ENCODE measurements at regions not wholly inside any gene's neighbourhood (a gene's known extent, or its start where the extent isn't known, plus 50 kb on each side); places are given as distances from the start of the nearest gene placed in this dataset.

- H3K9me3 ChIP-seq (ENCODE audit: control insufficient read depth, low read length): no peaks in the 10 kb centered on the region
- no peak overlapping the region for H3K4me3 ChIP-seq (ENCODE audit: low read length)
- H3K4me1 ChIP-seq (ENCODE audit: control insufficient read depth, insufficient read depth, low read length): peaks cover 38% of the 10 kb centered on the region
- no peaks in the 10 kb centered on the region for H3K36me3 ChIP-seq (ENCODE audit: control insufficient read depth, insufficient read depth, low read length, severe bottlenecking)
- peak overlapping the region; percentile 21 for H3K9ac ChIP-seq (ENCODE audit: low read length)
- H3K27me3 ChIP-seq (replicated peaks; ENCODE audit: control insufficient read depth, insufficient read depth, low read length): no peaks in the 10 kb centered on the region
- DNase-seq (ENCODE audit: low read depth): peak; percentile 45
These were observed 118.1 kb upstream of the FRY start for GRCh38 chr13:31913459-31913858.

- H3K9ac ChIP-seq (ENCODE audit: low read length): no peak overlapping the region
- no peak overlapping the region for H3K4me3 ChIP-seq (ENCODE audit: low read length)
- no peaks in the 10 kb centered on the region for H3K9me3 ChIP-seq (ENCODE audit: control insufficient read depth, low read length)
- H3K36me3 ChIP-seq (ENCODE audit: control insufficient read depth, insufficient read depth, low read length, severe bottlenecking): no peaks in the 10 kb centered on the region
- H3K27me3 ChIP-seq (replicated peaks; ENCODE audit: control insufficient read depth, insufficient read depth, low read length): no peaks in the 10 kb centered on the region
- DNase-seq (ENCODE audit: low read depth): no peak
- H3K4me1 ChIP-seq (ENCODE audit: control insufficient read depth, insufficient read depth, low read length): peaks cover 24% of the 10 kb centered on the region
These were observed 116.7 kb upstream of the FRY start for GRCh38 chr13:31914843-31915242.

- Histone ChIP-seq H3K9me3 (ENCODE audit: control insufficient read depth, low read length) (no peaks in the 10 kb centered on the region), H3K9ac (ENCODE audit: low read length) (no peak overlapping the region), H3K36me3 (ENCODE audit: control insufficient read depth, insufficient read depth, low read length, severe bottlenecking) (no peaks in the 10 kb centered on the region), H3K27me3 (replicated peaks; ENCODE audit: control insufficient read depth, insufficient read depth, low read length) (no peaks in the 10 kb centered on the region), H3K4me3 (ENCODE audit: low read length) (no peak overlapping the region), H3K4me1 (ENCODE audit: control insufficient read depth, insufficient read depth, low read length) (peaks cover 4% of the 10 kb centered on the region)
- no peak for DNase-seq (ENCODE audit: low read depth)
These were observed 112.9 kb upstream of the FRY start for GRCh38 chr13:31918707-31919106.

- DNase-seq (ENCODE audit: low read depth): no peak
- no peaks in the 10 kb centered on the region for H3K27me3 ChIP-seq (replicated peaks; ENCODE audit: control insufficient read depth, insufficient read depth, low read length)
- H3K9me3 ChIP-seq (ENCODE audit: control insufficient read depth, low read length): no peaks in the 10 kb centered on the region
- no peak overlapping the region for H3K9ac ChIP-seq (ENCODE audit: low read length)
- H3K4me3 ChIP-seq (ENCODE audit: low read length): no peak overlapping the region
- peaks cover 4% of the 10 kb centered on the region for H3K4me1 ChIP-seq (ENCODE audit: control insufficient read depth, insufficient read depth, low read length)
- H3K36me3 ChIP-seq (ENCODE audit: control insufficient read depth, insufficient read depth, low read length, severe bottlenecking): no peaks in the 10 kb centered on the region
These were observed 112.3 kb upstream of the FRY start for GRCh38 chr13:31919241-31919640.

- H3K27me3 ChIP-seq (replicated peaks; ENCODE audit: control insufficient read depth, insufficient read depth, low read length): no peaks in the 10 kb centered on the region
- peaks cover 8% of the 10 kb centered on the region for H3K4me1 ChIP-seq (ENCODE audit: control insufficient read depth, insufficient read depth, low read length)
- no peak for DNase-seq (ENCODE audit: low read depth)
- no peak overlapping the region for H3K9ac ChIP-seq (ENCODE audit: low read length)
- H3K36me3 ChIP-seq (ENCODE audit: control insufficient read depth, insufficient read depth, low read length, severe bottlenecking): no peaks in the 10 kb centered on the region
- no peaks in the 10 kb centered on the region for H3K9me3 ChIP-seq (ENCODE audit: control insufficient read depth, low read length)
- H3K4me3 ChIP-seq (ENCODE audit: low read length): no peak overlapping the region
These were observed 111.4 kb upstream of the FRY start for GRCh38 chr13:31919971-31920726.

GRCh38 chr13:31920727-31921100, 110.9 kb upstream of the FRY start:
- H3K9ac ChIP-seq (ENCODE audit: low read length): no peak overlapping the region
- DNase-seq (ENCODE audit: low read depth): no peak
- no peak overlapping the region for H3K4me3 ChIP-seq (ENCODE audit: low read length)
- no peaks in the 10 kb centered on the region for H3K36me3 ChIP-seq (ENCODE audit: control insufficient read depth, insufficient read depth, low read length, severe bottlenecking)
- peaks cover 13% of the 10 kb centered on the region for H3K4me1 ChIP-seq (ENCODE audit: control insufficient read depth, insufficient read depth, low read length)
- no peaks in the 10 kb centered on the region for H3K27me3 ChIP-seq (replicated peaks; ENCODE audit: control insufficient read depth, insufficient read depth, low read length)
- no peaks in the 10 kb centered on the region for H3K9me3 ChIP-seq (ENCODE audit: control insufficient read depth, low read length)

- Histone ChIP-seq H3K27me3 (replicated peaks; ENCODE audit: control insufficient read depth, insufficient read depth, low read length) (no peaks in the 10 kb centered on the region), H3K9ac (ENCODE audit: low read length) (no peak overlapping the region), H3K9me3 (ENCODE audit: control insufficient read depth, low read length) (no peaks in the 10 kb centered on the region), H3K36me3 (ENCODE audit: control insufficient read depth, insufficient read depth, low read length, severe bottlenecking) (no peaks in the 10 kb centered on the region), H3K4me3 (ENCODE audit: low read length) (no peak overlapping the region), H3K4me1 (ENCODE audit: control insufficient read depth, insufficient read depth, low read length) (peaks cover 18% of the 10 kb centered on the region)
- no peak for DNase-seq (ENCODE audit: low read depth)
These were observed 108.8 kb upstream of the FRY start for GRCh38 chr13:31922724-31923123.

- Histone ChIP-seq H3K4me3 (ENCODE audit: low read length) (no peak overlapping the region), H3K4me1 (ENCODE audit: control insufficient read depth, insufficient read depth, low read length) (peaks cover 18% of the 10 kb centered on the region), H3K9me3 (ENCODE audit: control insufficient read depth, low read length) (no peaks in the 10 kb centered on the region), H3K36me3 (ENCODE audit: control insufficient read depth, insufficient read depth, low read length, severe bottlenecking) (no peaks in the 10 kb centered on the region), H3K27me3 (replicated peaks; ENCODE audit: control insufficient read depth, insufficient read depth, low read length) (no peaks in the 10 kb centered on the region), H3K9ac (ENCODE audit: low read length) (no peak overlapping the region)
- DNase-seq (ENCODE audit: low read depth): no peak
These were observed 108.3 kb upstream of the FRY start for GRCh38 chr13:31923134-31923763.

- Histone ChIP-seq H3K4me3 (ENCODE audit: low read length) (no peak overlapping the region), H3K9me3 (ENCODE audit: control insufficient read depth, low read length) (no peaks in the 10 kb centered on the region), H3K36me3 (ENCODE audit: control insufficient read depth, insufficient read depth, low read length, severe bottlenecking) (no peaks in the 10 kb centered on the region), H3K27me3 (replicated peaks; ENCODE audit: control insufficient read depth, insufficient read depth, low read length) (no peaks in the 10 kb centered on the region), H3K9ac (ENCODE audit: low read length) (no peak overlapping the region), H3K4me1 (ENCODE audit: control insufficient read depth, insufficient read depth, low read length) (peaks cover 30% of the 10 kb centered on the region)
- DNase-seq (ENCODE audit: low read depth): no peak
These were observed 106.5 kb upstream of the FRY start for GRCh38 chr13:31925079-31925478.

- Histone ChIP-seq H3K9me3 (ENCODE audit: control insufficient read depth, low read length) (no peaks in the 10 kb centered on the region), H3K27me3 (replicated peaks; ENCODE audit: control insufficient read depth, insufficient read depth, low read length) (no peaks in the 10 kb centered on the region), H3K36me3 (ENCODE audit: control insufficient read depth, insufficient read depth, low read length, severe bottlenecking) (no peaks in the 10 kb centered on the region), H3K9ac (ENCODE audit: low read length) (no peak overlapping the region), H3K4me1 (ENCODE audit: control insufficient read depth, insufficient read depth, low read length) (peaks cover 27% of the 10 kb centered on the region), H3K4me3 (ENCODE audit: low read length) (no peak overlapping the region)
- DNase-seq (ENCODE audit: low read depth): no peak
These were observed 104.3 kb upstream of the FRY start for GRCh38 chr13:31927219-31927653.

- H3K27me3 ChIP-seq (replicated peaks; ENCODE audit: control insufficient read depth, insufficient read depth, low read length): no peaks in the 10 kb centered on the region
- H3K4me1 ChIP-seq (ENCODE audit: control insufficient read depth, insufficient read depth, low read length): peaks cover 27% of the 10 kb centered on the region
- no peaks in the 10 kb centered on the region for H3K9me3 ChIP-seq (ENCODE audit: control insufficient read depth, low read length)
- no peak overlapping the region for H3K9ac ChIP-seq (ENCODE audit: low read length)
- H3K36me3 ChIP-seq (ENCODE audit: control insufficient read depth, insufficient read depth, low read length, severe bottlenecking): no peaks in the 10 kb centered on the region
- no peak for DNase-seq (ENCODE audit: low read depth)
- H3K4me3 ChIP-seq (ENCODE audit: low read length): no peak overlapping the region
These were observed 102.4 kb upstream of the FRY start for GRCh38 chr13:31929031-31929770.

All from adipocyte (in vitro differentiated cells).